ENCODE measurements at regions not wholly inside any gene's neighbourhood (a gene's known extent, or its start where the extent isn't known, plus 50 kb on each side); places are given as distances from the start of the nearest gene placed in this dataset.

GRCh38 chr5:4928409-4928808 is 211.7 kb upstream of the ADAMTS16 start:
- no peaks in the 10 kb centered on the region for H3K27me3 ChIP-seq
- H3K36me3 ChIP-seq = no peaks in the 10 kb centered on the region
- no peak for DNase-seq
- H3K4me1 ChIP-seq = no peaks in the 10 kb centered on the region
- no peak overlapping the region for H3K4me3 ChIP-seq (replicated peaks in 1 of 3)
- 90 to 93% methylated on average over 5 of the region's 5 CpGs for WGBS, 2 donors
- no peaks in the 10 kb centered on the region for H3K9me3 ChIP-seq
- no peak overlapping the region for H3K27ac ChIP-seq
- intact Hi-C loops (cut with DNase I) = no loop called here
- no peak for TF ChIP-seq CTCF (IDR thresholded peaks at IDR 0.05)
- no peak for TF ChIP-seq POLR2A (IDR thresholded peaks at IDR 0.05)

- no peaks in the 10 kb centered on the region for H3K9me3 ChIP-seq
- intact Hi-C loops (cut with DNase I) = no loop called here
- H3K4me3 ChIP-seq (replicated peaks in 1 of 3) = no peak overlapping the region
- DNase-seq = no peak
- no peak overlapping the region for H3K27ac ChIP-seq
- WGBS, 2 donors = 80 to 83% methylated on average over 11 of the region's 11 CpGs
- H3K27me3 ChIP-seq = no peaks in the 10 kb centered on the region
- no peaks in the 10 kb centered on the region for H3K36me3 ChIP-seq
- no peaks in the 10 kb centered on the region for H3K4me1 ChIP-seq
- TF ChIP-seq CTCF (IDR thresholded peaks at IDR 0.05) = no peak
- TF ChIP-seq POLR2A (IDR thresholded peaks at IDR 0.05) = no peak
Measured at GRCh38 chr5:4929092-4929655, 211.0 kb upstream of the ADAMTS16 start.

GRCh38 chr5:4939042-4939781 is 200.9 kb upstream of the ADAMTS16 start:
- Histone ChIP-seq H3K4me3 (replicated peaks in 1 of 3) (no peak overlapping the region), H3K36me3 (no peaks in the 10 kb centered on the region), H3K27ac (no peak overlapping the region), H3K4me1 (no peaks in the 10 kb centered on the region), H3K9me3 (no peaks in the 10 kb centered on the region), H3K27me3 (no peaks in the 10 kb centered on the region)
- DNase-seq = no peak
- 82 to 88% methylated on average over 15 of the region's 15 CpGs for WGBS, 2 donors
- no peak for TF ChIP-seq POLR2A (IDR thresholded peaks at IDR 0.05)
- TF ChIP-seq CTCF (IDR thresholded peaks at IDR 0.05) = no peak
- intact Hi-C loops (cut with DNase I) = no loop called here

GRCh38 chr5:4941161-4941560 is 199.0 kb upstream of the ADAMTS16 start:
- TF ChIP-seq POLR2A (IDR thresholded peaks at IDR 0.05) (no peak), CTCF (IDR thresholded peaks at IDR 0.05) (no peak)

More at GRCh38 chr5:4941161-4941560, 199.0 kb upstream of the ADAMTS16 start:
- no peak overlapping the region for H3K27ac ChIP-seq
- no peaks in the 10 kb centered on the region for H3K4me1 ChIP-seq
- no peaks in the 10 kb centered on the region for H3K36me3 ChIP-seq
- no peak overlapping the region for H3K4me3 ChIP-seq (replicated peaks in 1 of 3)
- DNase-seq = no peak
- intact Hi-C loops (cut with DNase I) = loop anchor here (5.0 kb wide), 1 partner anchor 59 kb away; no protein-coding TSS in a partner anchor
- H3K9me3 ChIP-seq = no peaks in the 10 kb centered on the region
- no peaks in the 10 kb centered on the region for H3K27me3 ChIP-seq
- 79 to 84% methylated on average over 12 of the region's 12 CpGs for WGBS, 2 donors

All from thyroid gland (tissue), 4 donors.